HepG2 (cell line): ENCODE measurements at regions not wholly inside any gene's neighbourhood (a gene's known extent, or its start where the extent isn't known, plus 50 kb on each side); places are given as distances from the start of the nearest gene placed in this dataset.

ENCODE experiments used
- AGO1 ChIP-seq: fragments of 200-400 bp; formaldehyde crosslinking; IDR thresholded peaks from 2 replicates; pipeline ENCODE4 v1.6.1; 2017; ENCODE audit warnings: mild to moderate bottlenecking, low read depth, low read length, moderate library complexity; ENCODE audit not compliant: poor library complexity, severe bottlenecking
- ARID3A ChIP-seq: IDR thresholded peaks from 2 replicates; pipeline ENCODE4 v1.6.1; 2012; ENCODE audit warnings: low read depth, low read length, improper control_type of control experiment
- ELK4 ChIP-seq: sonication (generic); formaldehyde crosslinking; IDR thresholded peaks from 2 replicates; pipeline ENCODE4 v1.9.0; 2021; ENCODE audit warnings: missing genetic modification reagents, borderline replicate concordance
- GTF2F1 ChIP-seq: fragments of 150-350 bp; IDR thresholded peaks from 2 replicates; pipeline ENCODE4 v1.6.1; 2014; ENCODE audit warnings: low read length
- GTF3A ChIP-seq: sonication (generic); formaldehyde crosslinking; conservative IDR thresholded peaks from 2 replicates; pipeline ENCODE4 v1.4.0; 2020; ENCODE audit warnings: mild to moderate bottlenecking, missing genetic modification reagents
- HINFP ChIP-seq: sonication (generic); formaldehyde crosslinking; IDR thresholded peaks from 2 replicates; pipeline ENCODE4 v1.4.0; 2020; ENCODE audit warnings: low read depth, mild to moderate bottlenecking, missing genetic modification reagents
- NFYB ChIP-seq: sonication (generic); formaldehyde crosslinking; IDR thresholded peaks from 2 replicates; pipeline ENCODE4 v1.4.0; 2020; ENCODE audit warnings: missing genetic modification reagents
- SNAPC5 ChIP-seq: sonication (generic); formaldehyde crosslinking; IDR thresholded peaks from 2 replicates; pipeline ENCODE4 v1.8.1; 2023; ENCODE audit warnings: mild to moderate bottlenecking, missing genetic modification reagents, borderline replicate concordance
- ZBTB38 ChIP-seq: sonication (generic); formaldehyde crosslinking; IDR thresholded peaks from 2 replicates; pipeline ENCODE4 v1.5.1; 2020; ENCODE audit warnings: mild to moderate bottlenecking, missing genetic modification reagents
- ZBTB40 ChIP-seq, 2 experiments: fragments of 450-650 bp in 1 of 2; sonication (generic) in 1 of 2; formaldehyde crosslinking in 1 of 2; IDR thresholded peaks; 2 replicates each; pipeline versions ENCODE4 v1.6.1 to v1.8.0; 2016 to 2022; ENCODE audit warnings: antibody characterized with exemption in 1 of 2, mild to moderate bottlenecking in 1 of 2, missing genetic modification reagents in 1 of 2
- ZNF850 ChIP-seq: sonication (generic); formaldehyde crosslinking; conservative IDR thresholded peaks from 2 replicates; pipeline ENCODE4 v1.9.0; 2021; ENCODE audit warnings: mild to moderate bottlenecking, missing genetic modification reagents

GRCh38 chr2:103327966-103328365 lies 566.1 kb downstream of the TMEM182 start (continued):
- TF ChIP-seq ARID3A: no peak
- TF ChIP-seq SNAPC5 (CRISPR knock-in tag): no peak
- TF ChIP-seq HINFP (CRISPR knock-in tag): no peak
- TF ChIP-seq ZBTB38: no peak
- no peak for TF ChIP-seq AGO1
- no peak for TF ChIP-seq GTF3A (CRISPR knock-in tag)
- TF ChIP-seq GTF2F1: no peak
- no peak for TF ChIP-seq ZBTB40 (IDR thresholded peaks at IDR 0.05)
- no peak for TF ChIP-seq ZBTB40 (CRISPR knock-in tag; IDR thresholded peaks at IDR 0.05)
- no peak for TF ChIP-seq NFYB (CRISPR knock-in tag)
- TF ChIP-seq ZNF850 (CRISPR knock-in tag): no peak
- TF ChIP-seq ELK4 (CRISPR knock-in tag): no peak
